H1 (cell line): ENCODE measurements at regions not wholly inside any gene's neighbourhood (a gene's known extent, or its start where the extent isn't known, plus 50 kb on each side); places are given as distances from the start of the nearest gene placed in this dataset.

Experiments
- CTCF ChIA-PET: fragments of 300-600 bp; sonication (Branson Sonifier 250); formaldehyde crosslinking; loops from one replicate; lab custom pipeline; 2021; ENCODE audit not compliant: partially characterized antibody; lab: Charles Lee
- POLR2A ChIA-PET: fragments of 300-600 bp; sonication (Branson Sonifier 250); formaldehyde crosslinking; loops from one replicate; lab custom pipeline; 2021; ENCODE audit warnings: inconsistent platforms; ENCODE audit not compliant: partially characterized antibody; lab: Charles Lee
- DNase-seq, 2 experiments: peaks; one replicate each; pipeline versions ENCODE4 v3.0.0 to v3.0.0-alpha.2; 2010 to 2022; ENCODE audit warnings: low spot score in 2 of 2, low read depth in 1 of 2, mixed read lengths in 1 of 2
- FAIRE-seq: peaks from 2 replicates; lab custom pipeline; 2011; peaks lifted over from hg19 to GRCh38; lab: Jason Lieb, UNC
- H2AFZ ChIP-seq: 2 replicates; pipeline ENCODE4 v1.8.1; 2012; ENCODE audit warnings: low read length, inconsistent platforms
- H2AK5ac ChIP-seq: 2 replicates; pipeline ENCODE4 v1.6.1; 2013; ENCODE audit warnings: low read depth, low read length
- H2BK120ac ChIP-seq: replicated peaks from 2 replicates; pipeline ENCODE3; 2013; ENCODE audit warnings: low read depth, low read length, inconsistent platforms
- H2BK12ac ChIP-seq: 2 replicates; pipeline ENCODE4 v1.6.1; 2013; ENCODE audit warnings: low read depth, low read length
- H2BK15ac ChIP-seq: 2 replicates; pipeline ENCODE4 v1.6.1; 2013; ENCODE audit warnings: low read length
- H2BK20ac ChIP-seq: 2 replicates; pipeline ENCODE4 v1.6.1; 2013; ENCODE audit warnings: low read length
- H2BK5ac ChIP-seq: 2 replicates; pipeline ENCODE4 v1.6.1; 2013; ENCODE audit warnings: low read depth, low read length
- H3K14ac ChIP-seq: 2 replicates; pipeline ENCODE4 v1.6.1; 2013; ENCODE audit warnings: inconsistent platforms; ENCODE audit not compliant: insufficient read length
- H3K18ac ChIP-seq: 2 replicates; pipeline ENCODE4 v1.6.1; 2013; ENCODE audit warnings: low read length; ENCODE audit errors: extremely low read depth
- H3K23ac ChIP-seq: 2 replicates; pipeline ENCODE4 v1.6.1; 2013; ENCODE audit warnings: inconsistent platforms; ENCODE audit not compliant: insufficient read length
- H3K23me2 ChIP-seq: 2 replicates; pipeline ENCODE4 v1.6.1; 2013; ENCODE audit warnings: low read depth, low read length
- H3K27ac ChIP-seq: 2 replicates; pipeline ENCODE4 v1.6.1; 2011; ENCODE audit warnings: low read depth, low read length, inconsistent platforms
- H3K27me3 ChIP-seq, 4 experiments: replicated peaks in 1 of 4; 1 replicate in 1 of 4; 2 replicates in 3 of 4; pipeline versions ENCODE4 v1.6.1 to v1.8.1; 2011 to 2013; ENCODE audit warnings: low read length in 3 of 4, mild to moderate bottlenecking in 3 of 4, inconsistent platforms in 2 of 4, mixed read lengths in 2 of 4, moderate library complexity in 1 of 4; ENCODE audit not compliant: control insufficient read depth in 3 of 4, insufficient read depth in 3 of 4; ENCODE audit errors: extremely low read depth in 1 of 4
- H3K36me3 ChIP-seq, 4 experiments: 2 replicates each; pipeline versions ENCODE4 v1.6.1 to v1.8.1; 2011 to 2013; ENCODE audit warnings: mild to moderate bottlenecking in 4 of 4, low read length in 3 of 4, moderate library complexity in 2 of 4, control low read depth in 1 of 4, inconsistent platforms in 1 of 4; ENCODE audit not compliant: insufficient read depth in 4 of 4, control insufficient read depth in 2 of 4
- H3K4ac ChIP-seq: replicated peaks from 2 replicates; pipeline ENCODE3; 2013; ENCODE audit warnings: low read length, low read depth, mixed read lengths, inconsistent platforms; ENCODE audit not compliant: insufficient read length
- H3K4me1 ChIP-seq, 4 experiments: replicated peaks in 1 of 4; 1 replicate in 1 of 4; 2 replicates in 3 of 4; pipeline versions ENCODE4 v1.6.1 to v1.8.1; 2011 to 2013; ENCODE audit warnings: low read length in 3 of 4, inconsistent platforms in 2 of 4, mixed read lengths in 1 of 4; ENCODE audit not compliant: insufficient read depth in 4 of 4, control insufficient read depth in 3 of 4
- H3K4me2 ChIP-seq, 2 experiments: 2 replicates each; pipeline versions ENCODE4 v1.6.1 to v1.8.1; 2011 to 2013; ENCODE audit warnings: low read depth in 2 of 2, low read length in 2 of 2, control low read depth in 1 of 2, inconsistent platforms in 1 of 2, mild to moderate bottlenecking in 1 of 2; ENCODE audit not compliant: insufficient read depth in 1 of 2
- H3K4me3 ChIP-seq, 4 experiments: fragments of 200-600, 300-600 bp in 1 of 4; sonication (generic), shearing (Covaris generic), sonication (Bioruptor Twin) in 1 of 4; 2 replicates each; pipeline versions ENCODE4 v1.5.1 to v1.8.1; 2011 to 2016; ENCODE audit warnings: low read length in 4 of 4, low read depth in 3 of 4, control low read depth in 2 of 4, inconsistent platforms in 2 of 4, mild to moderate bottlenecking in 2 of 4, mixed read lengths in 1 of 4, moderate library complexity in 1 of 4; ENCODE audit not compliant: insufficient read depth in 2 of 4; ENCODE audit errors: extremely low read depth in 1 of 4
- H3K56ac ChIP-seq: replicated peaks from 2 replicates; pipeline ENCODE3; 2013; ENCODE audit warnings: low read depth, mild to moderate bottlenecking, mixed read lengths, low read length, inconsistent platforms; ENCODE audit not compliant: insufficient read length
- H3K79me1 ChIP-seq: 2 replicates; pipeline ENCODE4 v1.6.1; 2013; ENCODE audit warnings: low read depth, low read length, control low read depth
- H3K79me2 ChIP-seq, 2 experiments: 2 replicates each; pipeline versions ENCODE4 v1.6.1 to v1.8.1; 2012 to 2013; ENCODE audit warnings: low read length in 2 of 2, mild to moderate bottlenecking in 2 of 2, inconsistent platforms in 1 of 2; ENCODE audit not compliant: insufficient read depth in 2 of 2, control insufficient read depth in 1 of 2
- H3K9ac ChIP-seq, 4 experiments: replicated peaks in 1 of 4; 1 replicate in 1 of 4; 2 replicates in 3 of 4; pipeline versions ENCODE4 v1.6.1 to v1.8.1; 2011 to 2013; ENCODE audit warnings: low read depth in 3 of 4, low read length in 3 of 4, control low read depth in 2 of 4, mild to moderate bottlenecking in 2 of 4, moderate library complexity in 2 of 4, inconsistent platforms in 1 of 4; ENCODE audit errors: extremely low read depth in 1 of 4
- H3K9me3 ChIP-seq, 2 experiments: 2 replicates each; pipeline versions ENCODE4 v1.6.1 to v1.8.1; 2012 to 2013; ENCODE audit warnings: mild to moderate bottlenecking in 2 of 2, moderate library complexity in 2 of 2, control low read depth in 1 of 2, inconsistent platforms in 1 of 2, low read depth in 1 of 2, low read length in 1 of 2, mixed read lengths in 1 of 2; ENCODE audit not compliant: insufficient read depth in 2 of 2
- H4K20me1 ChIP-seq, 2 experiments: replicated peaks in 1 of 2; 2 replicates each; pipeline versions ENCODE3 to v1.8.1; 2011 to 2013; ENCODE audit warnings: inconsistent platforms in 2 of 2, low read length in 2 of 2, mild to moderate bottlenecking in 1 of 2; ENCODE audit not compliant: insufficient read depth in 2 of 2, control insufficient read depth in 1 of 2
- H4K5ac ChIP-seq: 2 replicates; pipeline ENCODE4 v1.6.1; 2013; ENCODE audit warnings: low read length, low read depth, mixed read lengths, inconsistent platforms; ENCODE audit not compliant: insufficient read length
- H4K8ac ChIP-seq: 2 replicates; pipeline ENCODE4 v1.8.0; 2013; ENCODE audit warnings: mild to moderate bottlenecking, moderate library complexity, low read length, inconsistent platforms; ENCODE audit not compliant: insufficient read depth; ENCODE audit errors: extremely low read depth
- H4K91ac ChIP-seq: replicated peaks from 2 replicates; pipeline ENCODE3; 2013; ENCODE audit warnings: low read length, mixed read lengths, inconsistent platforms; ENCODE audit not compliant: insufficient read length
- MAFK ChIP-seq: IDR thresholded peaks from 2 replicates; pipeline ENCODE4 v1.6.1; 2012; ENCODE audit warnings: low read depth, mild to moderate bottlenecking, improper control_type of control experiment, low read length
- WGBS, 2 experiments: shearing (Covaris generic) in 1 of 2; methylation state at CpG; one replicate each; pipeline versions ENCODE4 v1.1.6 to v1.1.7; 2013 to 2015; ENCODE audit warnings: low lambda C conversion rate in 2 of 2, mixed read lengths in 2 of 2, inconsistent platforms in 1 of 2, low coverage in 1 of 2, missing lambda C conversion rate in 1 of 2; ENCODE audit not compliant: insufficient replicate concordance in 2 of 2, insufficient coverage in 1 of 2, insufficient read length in 1 of 2; ENCODE audit errors: extremely low coverage in 1 of 2, missing lambda C conversion rate in 1 of 2; 5-methylcytosine and 5-hydroxymethylcytosine counted together

- Histone ChIP-seq H3K4me1 (peaks cover 0 to 3% (median 0%) of the 10 kb centered on the region in 4 experiments; a peak in 1 of 7 replicates), H4K91ac (no peak overlapping the region), H2AK5ac (no peak overlapping the region), H3K27me3 (no peaks in the 10 kb centered on the region), H4K5ac (no peak overlapping the region), H4K20me1 (no peaks in the 10 kb centered on the region), H3K14ac (no peak overlapping the region), H2BK120ac (no peak overlapping the region), H3K79me2 (no peaks in the 10 kb centered on the region)
- no peak for FAIRE-seq
- WGBS, 2 experiments = 80% methylated on average over 4 of the region's 4 CpGs; no CpG with 5 or more reads in 1 of the 2 experiments
- POLR2A ChIA-PET = no interaction called here
- no peak for TF ChIP-seq MAFK
- TF ChIP-seq, all 59 proteins: peak for 0
- H3K9ac ChIP-seq = no peak overlapping the region
- no peak for DNase-seq
- H3K36me3 ChIP-seq = no peaks in the 10 kb centered on the region
- no peak overlapping the region for H2BK5ac ChIP-seq
- H3K4ac ChIP-seq = no peak overlapping the region
- H2AFZ ChIP-seq = no peak overlapping the region
- no peaks in the 10 kb centered on the region for H3K23me2 ChIP-seq
- H2BK15ac ChIP-seq = no peak overlapping the region
- no peak overlapping the region for H2BK12ac ChIP-seq
- no peak overlapping the region for H2BK20ac ChIP-seq
- H3K79me1 ChIP-seq = no peaks in the 10 kb centered on the region
- H3K23ac ChIP-seq = no peak overlapping the region
- CTCF ChIA-PET = no interaction called here
- H3K9me3 ChIP-seq = no peaks in the 10 kb centered on the region
- H4K8ac ChIP-seq = no peak overlapping the region
- H3K18ac ChIP-seq = no peak overlapping the region
- H3K27ac ChIP-seq = no peak overlapping the region
- no peak overlapping the region for H3K4me2 ChIP-seq
- H3K4me3 ChIP-seq = no peak overlapping the region
- H3K56ac ChIP-seq = no peak overlapping the region
These were observed 2281.8 kb downstream of the LRRC4C start for GRCh38 chr11:39177678-39178077.
